IPS-NIHi11 (cell line): ENCODE measurements at regions not wholly inside any gene's neighbourhood (a gene's known extent, or its start where the extent isn't known, plus 50 kb on each side); places are given as distances from the start of the nearest gene placed in this dataset.

Experiments
- DNase-seq: peaks from one replicate; pipeline ENCODE4 v3.0.0; 2012; ENCODE audit warnings: mixed read lengths, low spot score

DNA sequence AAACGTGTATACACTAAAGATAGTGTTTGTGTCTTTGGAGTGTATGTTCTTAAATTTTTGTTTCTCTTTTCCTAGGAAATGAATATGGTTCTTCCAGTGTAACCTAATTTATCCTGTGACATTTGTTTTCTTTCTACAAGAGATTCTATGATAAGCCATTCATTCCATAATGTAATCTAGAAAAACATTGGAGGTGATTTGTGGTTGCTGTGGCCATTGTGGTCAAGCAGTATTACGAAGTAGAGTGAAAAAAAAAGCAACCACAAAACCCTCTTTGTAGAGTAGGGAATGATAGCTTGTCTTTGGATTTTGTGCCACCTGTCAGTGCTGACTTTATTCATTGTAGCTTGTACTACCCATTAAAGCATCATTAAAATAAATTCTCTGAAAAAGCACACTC, 1209.6 kb downstream of the ZPLD1 start:
- DNase-seq: no peak

DNA sequence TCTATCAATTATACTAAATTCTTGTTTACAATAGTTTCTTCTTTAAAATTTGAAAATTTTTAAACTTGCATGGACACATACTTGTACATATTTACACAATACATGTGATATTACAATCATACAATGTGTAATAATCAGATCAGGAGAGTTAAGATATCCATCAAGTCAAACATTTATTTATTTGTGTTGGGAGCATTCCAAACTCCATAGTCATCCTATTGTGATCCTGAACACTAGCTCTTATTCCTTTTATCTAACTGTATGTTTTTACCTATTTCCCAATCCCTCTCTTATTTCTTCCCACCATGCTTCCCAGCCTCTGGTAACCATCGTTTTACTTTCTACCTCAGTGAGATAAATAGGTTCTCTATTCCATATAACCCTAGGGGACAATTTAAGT, 1219.2 kb downstream of the ZPLD1 start:
- DNase-seq: no peak

GRCh38 chr3:103657756-103658155, 1222.9 kb downstream of the ZPLD1 start:
- DNase-seq: no peak

GRCh38 chr3:103660810-103661209, 1226.0 kb downstream of the ZPLD1 start:
- DNase-seq: no peak

DNA sequence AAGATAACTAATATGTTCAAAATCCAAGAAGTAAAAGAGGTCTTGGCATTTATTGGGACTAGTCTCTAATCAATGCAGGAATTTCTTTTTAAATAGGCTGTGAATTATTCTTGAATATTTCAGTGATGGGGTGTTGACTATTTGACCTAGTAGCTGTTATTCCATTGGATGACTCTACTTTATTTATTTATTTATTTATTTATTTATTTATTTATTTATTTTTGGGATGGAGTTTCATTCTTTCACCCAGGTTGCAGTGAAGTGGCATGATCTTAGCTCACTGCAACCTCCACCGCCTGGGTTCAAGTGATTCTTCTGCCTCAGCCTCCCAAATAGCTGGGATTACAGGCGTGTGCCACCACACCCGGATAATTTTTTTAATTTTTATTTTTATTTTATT, 1227.8 kb downstream of the ZPLD1 start:
- DNase-seq: no peak

DNA sequence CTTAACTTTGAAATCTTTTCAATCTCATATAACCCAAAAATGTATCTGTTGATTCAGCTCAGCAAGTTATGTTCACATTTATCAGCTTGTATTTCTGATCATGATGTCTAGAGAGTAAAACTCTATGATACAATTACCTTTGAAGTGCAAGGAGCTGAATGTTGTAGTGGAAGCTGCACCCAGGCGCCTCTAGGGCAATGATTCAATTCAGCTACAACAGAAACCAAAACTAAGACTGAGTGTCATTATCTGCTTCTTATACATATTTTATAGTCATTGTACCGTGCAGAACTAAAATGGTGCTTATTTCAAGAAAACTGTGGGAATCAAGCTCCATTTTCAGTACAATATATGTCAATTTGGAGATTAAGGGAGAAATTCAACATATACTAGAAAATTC, 1237.5 kb downstream of the ZPLD1 start:
- no peak for DNase-seq

DNA sequence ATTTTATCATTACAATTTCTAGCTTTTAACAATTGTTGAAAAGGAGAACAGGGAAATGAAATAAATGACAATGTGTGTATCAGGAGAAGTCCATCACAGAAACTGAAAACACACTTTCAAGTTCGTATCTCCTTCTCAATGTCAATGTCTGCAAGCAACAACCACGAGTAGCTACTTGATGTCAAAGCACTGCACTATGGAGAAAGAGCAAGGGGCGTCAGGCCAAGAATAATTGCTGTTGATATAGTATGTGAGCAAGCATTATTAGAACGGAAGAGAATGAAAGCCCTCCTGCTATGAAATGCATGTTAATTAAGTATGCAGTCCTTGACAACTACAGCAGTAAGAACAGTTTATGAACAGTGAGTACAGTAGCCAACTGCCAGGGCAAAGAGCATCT, 1250.1 kb downstream of the ZPLD1 start:
- no peak for DNase-seq

DNA sequence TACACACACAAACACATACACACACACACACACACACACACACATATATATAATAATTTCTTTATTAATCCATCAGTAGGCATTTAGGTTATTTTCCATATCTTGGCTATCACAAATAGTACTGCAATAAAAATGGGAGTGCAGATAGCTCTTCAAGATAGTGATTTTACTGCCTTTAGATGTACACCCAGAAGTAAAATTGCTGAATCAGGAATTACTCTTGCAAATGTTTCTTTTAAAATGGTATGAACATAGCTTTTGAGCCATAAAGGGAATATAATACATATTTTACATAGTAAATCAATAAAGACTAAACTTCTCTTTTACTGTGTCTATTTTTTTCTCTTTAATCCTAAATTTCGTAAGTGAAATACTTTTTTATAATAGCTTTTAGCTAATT, 1251.1 kb downstream of the ZPLD1 start:
- DNase-seq: no peak

GRCh38 chr3:103690536-103690935, 1255.7 kb downstream of the ZPLD1 start:
- no peak for DNase-seq

- no peak for DNase-seq
Measured at GRCh38 chr3:103693831-103694230, 1259.0 kb downstream of the ZPLD1 start.

- DNase-seq: no peak
Measured at GRCh38 chr3:103698646-103699045, 1263.8 kb downstream of the ZPLD1 start.

DNA sequence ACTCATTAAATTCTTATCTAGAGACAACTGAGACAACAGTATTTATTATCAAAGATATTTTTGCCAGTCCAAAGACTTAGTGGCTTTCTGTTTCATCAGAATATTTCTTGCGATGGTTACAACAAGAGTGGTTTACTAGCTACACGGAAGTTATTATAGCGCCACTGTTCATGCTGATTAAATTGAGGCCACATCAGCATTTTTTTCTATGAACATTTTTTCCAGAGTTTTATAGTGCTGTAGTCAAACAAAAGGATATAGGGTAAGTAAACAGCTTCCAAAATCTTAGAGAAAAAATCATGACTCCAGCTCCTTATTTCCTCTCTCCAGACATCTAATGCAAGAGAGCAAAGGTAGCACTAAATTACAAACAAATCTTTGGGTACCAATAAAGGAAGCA, 1264.4 kb downstream of the ZPLD1 start:
- no peak for DNase-seq

DNA sequence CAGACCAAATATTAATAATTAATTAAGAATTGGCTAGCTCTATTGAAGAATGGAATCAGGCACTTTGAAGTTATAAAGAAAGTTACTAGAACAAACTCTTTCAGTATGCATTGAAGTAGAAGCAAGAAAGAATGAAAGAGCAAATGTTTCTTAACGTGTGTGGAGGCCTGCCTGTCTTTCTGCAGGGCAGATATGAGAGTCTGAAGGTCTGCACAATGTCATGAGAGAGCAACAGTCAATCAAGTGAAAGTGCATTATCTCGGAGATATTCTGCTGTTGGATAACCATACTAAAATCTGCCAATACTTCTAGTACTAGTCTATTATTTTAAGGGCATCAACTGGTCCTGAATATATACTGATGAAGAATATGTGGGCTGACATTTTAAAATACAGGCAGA, 1270.8 kb downstream of the ZPLD1 start:
- no peak for DNase-seq

GRCh38 chr3:103706671-103707070, 1271.9 kb downstream of the ZPLD1 start:
- no peak for DNase-seq

DNA sequence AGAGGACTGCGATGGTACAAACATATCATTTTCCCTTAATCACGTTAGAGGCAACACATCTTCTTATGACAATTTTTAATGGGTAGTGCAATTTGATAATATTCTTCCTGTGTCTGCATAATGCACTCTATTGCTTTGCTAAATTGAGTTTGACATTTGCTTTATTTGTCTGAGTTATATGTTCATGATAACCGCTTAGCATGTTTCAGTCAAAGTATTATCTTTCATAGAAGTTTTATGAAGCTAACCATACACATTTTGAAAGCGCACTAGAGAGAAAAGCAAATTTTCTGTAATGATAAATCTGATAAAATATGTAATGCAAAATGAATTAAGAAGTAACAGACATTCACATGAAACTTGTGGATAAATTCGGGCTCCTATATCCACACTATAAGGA, 1276.9 kb downstream of the ZPLD1 start:
- DNase-seq: no peak

GRCh38 chr3:103712320-103713008, 1277.6 kb downstream of the ZPLD1 start:
- DNase-seq: no peak

DNA sequence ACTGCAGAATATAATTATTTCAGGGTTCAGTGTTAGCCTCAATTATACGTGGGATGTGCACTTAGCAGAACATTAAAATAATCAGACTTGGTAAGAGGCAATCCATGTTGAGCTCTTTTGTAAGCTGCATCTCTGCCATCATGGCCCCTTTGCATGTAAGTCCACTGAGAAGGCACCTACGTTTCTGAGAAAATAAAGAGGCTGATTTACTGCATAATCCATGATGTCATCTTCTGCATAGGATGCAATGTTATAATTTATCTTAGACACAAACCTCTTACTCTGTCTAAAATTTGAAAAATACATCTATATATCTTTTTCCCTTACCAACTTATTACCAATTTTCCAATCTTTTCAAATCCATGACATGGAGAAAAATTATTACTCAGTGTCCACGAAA, 1294.7 kb downstream of the ZPLD1 start:
- DNase-seq: no peak

GRCh38 chr3:103730744-103731143, 1295.9 kb downstream of the ZPLD1 start:
- DNase-seq: no peak

DNA sequence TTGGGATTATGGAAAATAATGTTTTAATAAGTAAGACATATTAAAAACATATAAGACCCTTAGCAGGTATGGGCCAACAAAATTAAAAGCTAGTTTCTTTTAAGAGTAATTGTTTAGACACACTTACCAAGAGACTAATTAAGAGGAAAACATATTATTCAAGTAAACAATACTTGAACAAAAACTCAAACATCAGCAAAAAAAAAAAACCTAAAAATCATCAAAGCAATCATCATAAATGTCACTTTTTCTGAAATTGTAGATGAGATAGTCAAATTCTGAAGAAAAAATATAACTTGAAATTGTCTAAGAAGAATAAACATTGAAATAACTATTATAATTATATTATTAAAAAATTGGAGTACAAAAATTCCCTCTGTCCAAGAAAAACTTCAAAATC, 1318.2 kb downstream of the ZPLD1 start:
- DNase-seq: no peak

- DNase-seq: no peak
Measured at GRCh38 chr3:103767635-103768034, 1332.8 kb downstream of the ZPLD1 start.

DNA sequence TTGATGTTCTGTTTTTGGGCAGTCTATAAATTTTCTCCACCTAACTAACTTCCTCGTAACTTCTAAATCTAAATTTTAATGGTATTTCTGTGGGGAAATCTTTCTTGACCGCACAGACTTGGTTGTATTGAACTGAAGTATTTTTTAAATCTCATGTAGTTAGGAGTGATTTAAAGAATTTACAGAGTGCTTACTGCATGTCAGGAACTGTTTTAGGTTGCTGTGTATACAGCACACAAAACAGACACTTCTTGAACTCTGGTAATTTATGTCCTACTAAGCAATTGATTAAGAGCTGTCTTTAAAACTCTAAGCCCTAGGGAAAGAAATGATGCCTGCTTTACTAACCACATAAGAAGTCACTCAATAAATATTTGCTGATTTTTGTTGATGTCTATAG, 1350.2 kb downstream of the ZPLD1 start:
- DNase-seq: no peak

DNA sequence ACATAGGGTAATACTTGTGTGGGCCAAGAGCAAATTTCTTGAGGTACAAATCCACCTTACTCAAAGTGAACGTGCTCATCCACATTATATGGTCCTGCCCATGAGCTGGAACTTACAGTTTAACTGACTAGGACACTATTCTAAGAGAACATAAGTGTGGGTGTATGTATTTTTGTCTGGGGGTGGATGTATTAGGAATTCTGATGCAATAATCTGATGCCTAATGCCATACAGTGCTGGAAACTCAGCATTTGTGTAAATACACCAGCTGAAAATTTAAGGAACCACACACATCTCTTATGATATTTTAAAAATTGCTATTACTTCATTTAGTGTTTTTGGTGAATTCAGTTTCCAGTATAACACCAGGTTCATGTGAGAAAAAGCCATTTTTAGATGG, 1350.7 kb downstream of the ZPLD1 start:
- no peak for DNase-seq

DNA sequence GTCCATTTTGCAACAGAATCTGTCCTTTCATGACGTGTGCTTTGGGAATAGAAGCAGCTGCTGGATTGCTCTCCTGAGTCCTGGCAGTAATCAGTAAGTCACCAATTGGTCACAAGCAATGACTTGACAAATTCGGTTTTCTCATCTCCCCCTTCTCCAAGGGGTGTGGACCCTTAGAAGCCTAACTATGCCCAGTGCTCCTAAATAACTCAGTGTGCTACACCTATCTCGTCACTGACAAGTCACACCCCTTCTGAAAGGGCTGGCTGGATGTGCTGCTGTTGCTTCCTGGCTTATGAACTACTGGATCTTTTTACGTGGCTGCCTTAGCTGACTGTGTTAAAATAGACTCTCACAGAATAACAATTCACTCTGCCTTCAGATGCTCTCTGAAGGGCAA, 1351.5 kb downstream of the ZPLD1 start:
- no peak for DNase-seq

- DNase-seq: no peak
Measured at GRCh38 chr3:103787164-103787871, 1352.5 kb downstream of the ZPLD1 start.
